GM19438 (cell line): ENCODE measurements at regions not wholly inside any gene's neighbourhood (a gene's known extent, or its start where the extent isn't known, plus 50 kb on each side); places are given as distances from the start of the nearest gene placed in this dataset.
"Not testable (repeated sequence)": the region's sequence is repeated elsewhere in the genome, so short reads cannot be mapped to it uniquely, and the experiment has no call there.

Experiments used
- ATAC-seq: cut with Tn5 transposase; IDR thresholded peaks from one replicate; pipeline ENCODE4 v1.9.1; 2021; ENCODE audit warnings: low read depth; ENCODE audit not compliant: unreplicated experiment

GRCh38 chr10:91745090-91745831 lies 53.0 kb upstream of the TNKS2 start:
- no peak for ATAC-seq

- no peak for ATAC-seq
Measured at GRCh38 chr10:91743465-91743864, 54.8 kb upstream of the TNKS2 start.

GRCh38 chr10:91742229-91742628 lies 56.0 kb upstream of the TNKS2 start:
- ATAC-seq, result no peak

GRCh38 chr10:91741356-91741755 lies 56.9 kb upstream of the TNKS2 start:
- no peak for ATAC-seq

- no peak for ATAC-seq
Measured at GRCh38 chr10:91740353-91740924, 57.8 kb upstream of the TNKS2 start.

- not testable (repeated sequence) for ATAC-seq
Measured at GRCh38 chr10:91732265-91732664, 66.0 kb upstream of the TNKS2 start.

- not testable (repeated sequence) for ATAC-seq
Measured at GRCh38 chr10:91729339-91729738, 68.9 kb upstream of the TNKS2 start.

- ATAC-seq, result no peak
Measured at GRCh38 chr10:91726355-91726754, 71.9 kb upstream of the TNKS2 start.

GRCh38 chr10:91724933-91725332 lies 73.3 kb upstream of the TNKS2 start:
- no peak for ATAC-seq

- ATAC-seq, result no peak
Measured at GRCh38 chr10:91713461-91714072, 80.7 kb upstream of the PPP1R3C start.

- ATAC-seq, result peak; percentile 78
Measured at GRCh38 chr10:91711885-91712680, 79.2 kb upstream of the PPP1R3C start.

- no peak for ATAC-seq
Measured at GRCh38 chr10:91709394-91709798, 76.5 kb upstream of the PPP1R3C start.

GRCh38 chr10:91708174-91708861 lies 75.4 kb upstream of the PPP1R3C start:
- ATAC-seq, result no peak

- no peak for ATAC-seq
Measured at GRCh38 chr10:91707236-91707635, 74.4 kb upstream of the PPP1R3C start.

GRCh38 chr10:91705948-91706670 lies 73.2 kb upstream of the PPP1R3C start:
- no peak for ATAC-seq

- ATAC-seq, result no peak
Measured at GRCh38 chr10:91702620-91703019, 69.7 kb upstream of the PPP1R3C start.

GRCh38 chr10:91700788-91701444 lies 68.0 kb upstream of the PPP1R3C start:
- ATAC-seq, result no peak

GRCh38 chr10:91700273-91700672 lies 67.4 kb upstream of the PPP1R3C start:
- ATAC-seq, result no peak

- ATAC-seq, result no peak
Measured at GRCh38 chr10:91698258-91698657, 65.4 kb upstream of the PPP1R3C start.
